ENCODE measurements at regions not wholly inside any gene's neighbourhood (a gene's known extent, or its start where the extent isn't known, plus 50 kb on each side); places are given as distances from the start of the nearest gene placed in this dataset.

GRCh38 chr2:129176375-129176774 lies 803.1 kb upstream of the RAB6C start:
- TF ChIP-seq EZH2phosphoT487 (IDR thresholded peaks at IDR 0.05; ENCODE audit: borderline replicate concordance, low read length) = no peak
- TF ChIP-seq CTCF (IDR thresholded peaks at IDR 0.05; ENCODE audit: low read depth, low read length, poor library complexity, severe bottlenecking) = no peak
- H3K36me3 ChIP-seq (ENCODE audit: control insufficient read depth, low read length) = no peaks in the 10 kb centered on the region
- no peaks in the 10 kb centered on the region for H3K4me1 ChIP-seq (ENCODE audit: control insufficient read depth, low read length)
- no peaks in the 10 kb centered on the region for H3K79me2 ChIP-seq (ENCODE audit: control insufficient read depth, low read length)
- H3K9me3 ChIP-seq (ENCODE audit: control insufficient read depth, insufficient read depth, low read length) = no peaks in the 10 kb centered on the region
- no peak overlapping the region for H3K4me3 ChIP-seq (ENCODE audit: low read length)
- H3K27ac ChIP-seq (ENCODE audit: low read depth, low read length) = no peak overlapping the region
- H3K27me3 ChIP-seq (ENCODE audit: control insufficient read depth, low read length) = no peaks in the 10 kb centered on the region
- H3F3A ChIP-seq (ENCODE audit: control insufficient read depth, insufficient read depth) = no peaks in the 10 kb centered on the region
- no peak overlapping the region for H3K4me2 ChIP-seq (ENCODE audit: low read length)
- H4K20me1 ChIP-seq (ENCODE audit: control insufficient read depth, insufficient read depth, low read depth, low read length) = no peaks in the 10 kb centered on the region
- no peaks in the 10 kb centered on the region for H3K9me2 ChIP-seq (replicated peaks; ENCODE audit: control insufficient read depth, low read length)

GRCh38 chr2:129178356-129178755 lies 801.1 kb upstream of the RAB6C start:
- no peak for TF ChIP-seq CTCF (IDR thresholded peaks at IDR 0.05; ENCODE audit: low read depth, low read length, poor library complexity, severe bottlenecking)
- no peak for TF ChIP-seq EZH2phosphoT487 (IDR thresholded peaks at IDR 0.05; ENCODE audit: borderline replicate concordance, low read length)
- Histone ChIP-seq H3K27me3 (ENCODE audit: control insufficient read depth, low read length) (peaks cover 3% of the 10 kb centered on the region; the same call in 1 of the 2 replicates), H3K27ac (ENCODE audit: low read depth, low read length) (no peak overlapping the region), H3K9me2 (replicated peaks; ENCODE audit: control insufficient read depth, low read length) (no peaks in the 10 kb centered on the region), H3K4me1 (ENCODE audit: control insufficient read depth, low read length) (no peaks in the 10 kb centered on the region), H3K4me3 (ENCODE audit: low read length) (no peak overlapping the region), H4K20me1 (ENCODE audit: control insufficient read depth, insufficient read depth, low read depth, low read length) (no peaks in the 10 kb centered on the region), H3K9me3 (ENCODE audit: control insufficient read depth, insufficient read depth, low read length) (no peaks in the 10 kb centered on the region), H3K79me2 (ENCODE audit: control insufficient read depth, low read length) (no peaks in the 10 kb centered on the region), H3F3A (ENCODE audit: control insufficient read depth, insufficient read depth) (no peaks in the 10 kb centered on the region), H3K36me3 (ENCODE audit: control insufficient read depth, low read length) (no peaks in the 10 kb centered on the region), H3K4me2 (ENCODE audit: low read length) (no peak overlapping the region)

DNA sequence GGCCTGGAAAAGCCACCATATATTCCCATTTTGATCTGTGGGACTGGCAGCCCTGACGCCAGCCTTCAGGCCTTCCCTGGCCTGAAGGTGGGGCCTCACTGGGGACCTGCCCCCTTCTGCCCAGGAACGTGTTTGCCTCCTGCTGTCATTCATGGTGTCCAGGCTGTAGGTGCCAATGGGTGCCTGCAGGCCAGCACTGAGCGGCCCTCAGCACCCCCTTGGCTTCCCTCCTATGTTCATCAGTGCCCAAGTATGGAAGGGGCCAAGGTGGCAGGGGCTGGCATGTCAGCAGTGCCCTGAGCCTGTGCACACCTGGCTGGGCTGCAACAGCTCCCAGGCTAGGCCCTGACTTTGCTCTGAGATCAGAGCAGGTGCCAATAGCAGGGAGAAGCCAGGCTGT lies 800.3 kb upstream of the RAB6C start:
- no peak overlapping the region for H3K4me2 ChIP-seq (ENCODE audit: low read length)
- H3K4me3 ChIP-seq (ENCODE audit: low read length) = no peak overlapping the region
- H4K20me1 ChIP-seq (ENCODE audit: control insufficient read depth, insufficient read depth, low read depth, low read length) = no peaks in the 10 kb centered on the region
- no peaks in the 10 kb centered on the region for H3K4me1 ChIP-seq (ENCODE audit: control insufficient read depth, low read length)
- TF ChIP-seq CTCF (IDR thresholded peaks at IDR 0.05; ENCODE audit: low read depth, low read length, poor library complexity, severe bottlenecking) (no peak), EZH2phosphoT487 (IDR thresholded peaks at IDR 0.05; ENCODE audit: borderline replicate concordance, low read length) (no peak)
- H3F3A ChIP-seq (ENCODE audit: control insufficient read depth, insufficient read depth) = no peaks in the 10 kb centered on the region
- H3K27ac ChIP-seq (ENCODE audit: low read depth, low read length) = no peak overlapping the region
- H3K27me3 ChIP-seq (ENCODE audit: control insufficient read depth, low read length) = peaks cover 3% of the 10 kb centered on the region; the same call in 1 of the 2 replicates
- no peaks in the 10 kb centered on the region for H3K9me3 ChIP-seq (ENCODE audit: control insufficient read depth, insufficient read depth, low read length)
- no peaks in the 10 kb centered on the region for H3K36me3 ChIP-seq (ENCODE audit: control insufficient read depth, low read length)
- no peaks in the 10 kb centered on the region for H3K9me2 ChIP-seq (replicated peaks; ENCODE audit: control insufficient read depth, low read length)
- H3K79me2 ChIP-seq (ENCODE audit: control insufficient read depth, low read length) = no peaks in the 10 kb centered on the region

Measured in DOHH2 (cell line).